HEK293 (cell line): ENCODE measurements at regions not wholly inside any gene's neighbourhood (a gene's known extent, or its start where the extent isn't known, plus 50 kb on each side); places are given as distances from the start of the nearest gene placed in this dataset.
A peak's percentile ranks its signal among the peaks of the same experiment; 100 is the strongest.

Experiments used
- CTCF ChIA-PET: fragments of 350-600 bp; formaldehyde crosslinking; extraction: SDS; loops from one replicate; lab custom pipeline; 2021; ENCODE audit warnings: antibody characterized with exemption; lab: Yijun Ruan, JAX
- POLR2A ChIA-PET: fragments of 300-600 bp; formaldehyde crosslinking; extraction: SDS; loops from one replicate; lab custom pipeline; 2020; ENCODE audit warnings: antibody characterized with exemption, inconsistent platforms; lab: Yijun Ruan, JAX
- H3K27ac ChIP-seq: fragments of 200-500 bp; sonication (Bioruptor generic); 2 replicates; pipeline ENCODE4 v1.5.1; 2014; ENCODE audit warnings: low read depth, low read length, control low read depth, inconsistent platforms; ENCODE audit errors: extremely low read depth
- H3K36me3 ChIP-seq, 2 experiments: fragments of 200-500 bp in 1 of 2; sonication (Bioruptor generic) in 1 of 2; 1 replicate in 1 of 2; 2 replicates in 1 of 2; pipeline ENCODE4 v1.5.1; 2014 to 2017; ENCODE audit warnings: inconsistent platforms in 2 of 2, low read length in 2 of 2; ENCODE audit not compliant: control insufficient read depth in 2 of 2, insufficient read depth in 1 of 2
- H3K4me1 ChIP-seq: fragments of 200-500 bp; sonication (Bioruptor generic); 2 replicates; pipeline ENCODE4 v1.5.1; 2014; ENCODE audit warnings: mild to moderate bottlenecking, low read length, inconsistent platforms; ENCODE audit not compliant: control insufficient read depth, insufficient read depth
- H3K4me3 ChIP-seq: 2 replicates; pipeline ENCODE4 v1.5.1; 2011; ENCODE audit warnings: low read depth, mild to moderate bottlenecking, control low read depth, low read length, moderate library complexity
- H3K9me3 ChIP-seq: fragments of 200-500 bp; sonication (Bioruptor generic); 2 replicates; pipeline ENCODE4 v1.5.1; 2014; ENCODE audit warnings: low read depth, low read length, inconsistent platforms; ENCODE audit not compliant: control insufficient read depth, insufficient read depth
- GLI2 ChIP-seq: fragments of 450-650 bp; formaldehyde crosslinking; IDR thresholded peaks from 2 replicates; pipeline ENCODE4; 2017; ENCODE audit warnings: missing biosample characterization, missing genetic modification characterization, low read depth, borderline replicate concordance
- YY1 ChIP-seq: fragments of 450-650 bp; formaldehyde crosslinking; IDR thresholded peaks from 2 replicates; pipeline ENCODE4 v1.5.1; 2018; ENCODE audit warnings: missing biosample characterization, missing genetic modification characterization
- ZFP3 ChIP-seq: fragments of 450-650 bp; formaldehyde crosslinking; IDR thresholded peaks from 2 replicates; pipeline ENCODE4 v1.5.1; 2016; ENCODE audit warnings: low read depth, missing biosample characterization, missing genetic modification characterization
- ZIC2 ChIP-seq: fragments of 450-650 bp; formaldehyde crosslinking; IDR thresholded peaks from 2 replicates; pipeline ENCODE4 v1.5.1; 2016; ENCODE audit warnings: missing biosample characterization, missing genetic modification characterization
- ZNF10 ChIP-seq: fragments of 450-650 bp; formaldehyde crosslinking; IDR thresholded peaks from 2 replicates; pipeline ENCODE4 v1.5.1; 2017; ENCODE audit warnings: missing biosample characterization, missing genetic modification characterization
- ZNF157 ChIP-seq: fragments of 450-650 bp; formaldehyde crosslinking; IDR thresholded peaks from 2 replicates; pipeline ENCODE4 v1.5.1; 2016; ENCODE audit warnings: missing biosample characterization, missing genetic modification characterization
- ZNF16 ChIP-seq: fragments of 450-650 bp; formaldehyde crosslinking; IDR thresholded peaks from 2 replicates; pipeline ENCODE4 v1.5.1; 2016; ENCODE audit warnings: low read depth, missing biosample characterization, missing genetic modification characterization
- ZNF211 ChIP-seq: fragments of 450-650 bp; formaldehyde crosslinking; IDR thresholded peaks from 2 replicates; pipeline ENCODE4 v1.5.1; 2016; ENCODE audit warnings: low read depth, missing biosample characterization, missing genetic modification characterization
- ZNF239 ChIP-seq: fragments of 450-650 bp; formaldehyde crosslinking; IDR thresholded peaks from 2 replicates; pipeline ENCODE4 v1.5.1; 2016; ENCODE audit warnings: missing biosample characterization, missing genetic modification characterization
- ZNF302 ChIP-seq: fragments of 450-650 bp; formaldehyde crosslinking; IDR thresholded peaks from 2 replicates; pipeline ENCODE4 v1.5.1; 2016; ENCODE audit warnings: missing biosample characterization, missing genetic modification characterization, low read depth
- ZNF48 ChIP-seq: fragments of 450-650 bp; formaldehyde crosslinking; IDR thresholded peaks from 2 replicates; pipeline ENCODE4 v1.5.1; 2016; ENCODE audit warnings: missing biosample characterization, missing genetic modification characterization
- ZNF549 ChIP-seq: fragments of 450-650 bp; IDR thresholded peaks from 2 replicates; pipeline ENCODE4 v1.5.1; 2018; ENCODE audit warnings: missing biosample characterization, missing genetic modification characterization, mild to moderate bottlenecking, inconsistent platforms, moderate library complexity
- ZNF555 ChIP-seq: fragments of 450-650 bp; formaldehyde crosslinking; conservative IDR thresholded peaks from 2 replicates; pipeline ENCODE4 v1.5.1; 2017; ENCODE audit warnings: missing biosample characterization, mild to moderate bottlenecking, missing genetic modification characterization, inconsistent platforms
- ZNF596 ChIP-seq: fragments of 450-650 bp; IDR thresholded peaks from 2 replicates; pipeline ENCODE4 v1.5.0; 2018; ENCODE audit warnings: missing biosample characterization, mild to moderate bottlenecking, missing genetic modification characterization, moderate library complexity
- ZSCAN16 ChIP-seq: fragments of 450-650 bp; formaldehyde crosslinking; IDR thresholded peaks from 2 replicates; pipeline ENCODE4 v1.5.1; 2016; ENCODE audit warnings: missing biosample characterization, missing genetic modification characterization
- TF ChIP-seq, protein P1 (sequence below): fragments of 450-650 bp; formaldehyde crosslinking; IDR thresholded peaks from 2 replicates; pipeline ENCODE4 v1.5.1; 2016; ENCODE audit warnings: missing biosample characterization, missing genetic modification characterization, low read depth
- TF ChIP-seq, protein P2 (sequence below): fragments of 450-650 bp; formaldehyde crosslinking; IDR thresholded peaks from 2 replicates; pipeline ENCODE4 v1.5.1; 2016; ENCODE audit warnings: missing biosample characterization, missing genetic modification characterization
- TF ChIP-seq, protein P3 (sequence below): fragments of 450-650 bp; formaldehyde crosslinking; IDR thresholded peaks from 2 replicates; pipeline ENCODE4 v1.5.1; 2017; ENCODE audit warnings: missing biosample characterization, mild to moderate bottlenecking, missing genetic modification characterization, moderate library complexity

DNA sequence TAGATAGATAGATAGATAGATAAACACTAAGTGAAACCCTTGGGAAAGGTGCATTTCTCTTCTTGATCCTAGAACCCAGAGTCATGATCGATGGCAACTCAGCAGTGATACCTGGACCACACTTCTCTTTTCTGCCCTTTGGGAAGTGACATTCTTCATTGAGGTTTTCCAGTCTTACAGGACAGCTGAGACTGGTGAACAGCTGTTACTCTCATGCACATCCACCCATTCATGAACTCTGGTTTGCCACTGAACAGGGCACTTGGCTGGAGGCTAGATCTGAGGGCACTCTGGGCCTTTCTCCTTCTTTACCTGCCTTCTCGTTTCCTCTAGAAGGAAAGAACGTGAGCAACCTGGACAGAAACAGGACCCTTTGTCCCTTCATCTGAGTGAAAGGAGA lies 164.5 kb downstream of the DRD1 start:
- Histone ChIP-seq H3K4me1 (peaks cover 3% of the 10 kb centered on the region), H3K36me3 (no peaks in the 10 kb centered on the region), H3K9me3 (no peaks in the 10 kb centered on the region), H3K27ac (no peak overlapping the region), H3K4me3 (no peak overlapping the region)
- ChIA-PET CTCF (no interaction called here), POLR2A (no interaction called here)
- TF ChIP-seq ZNF16 (tag by site-specific recombination), result no peak
- no peak for TF ChIP-seq ZNF10 (tag by site-specific recombination)
- TF ChIP-seq ZNF549 (tag by site-specific recombination), result no peak
- TF ChIP-seq YY1 (tag by site-specific recombination), result no peak
- TF ChIP-seq ZNF239 (tag by site-specific recombination), result no peak

DNA sequence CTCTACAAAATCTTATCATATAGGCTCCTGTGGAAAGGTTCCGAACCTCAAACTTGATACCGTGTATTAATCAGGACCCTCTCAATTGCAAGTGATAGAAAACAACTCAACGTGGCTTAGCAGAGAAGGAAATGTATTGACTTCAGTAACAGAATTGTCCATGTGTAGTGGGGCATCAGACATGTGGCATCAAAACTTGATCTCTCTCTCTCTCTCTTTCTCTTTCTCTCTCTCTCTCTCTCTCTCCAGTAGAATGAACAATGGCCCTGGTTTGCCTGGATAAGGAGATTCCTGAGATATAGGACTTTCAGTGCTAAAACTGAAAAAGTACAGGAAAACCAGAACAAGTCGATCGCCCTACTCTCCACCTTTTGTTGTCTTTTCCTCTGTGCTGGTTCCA lies 168.2 kb downstream of the DRD1 start:
- Histone ChIP-seq H3K27ac (no peak overlapping the region), H3K4me1 (no peaks in the 10 kb centered on the region)
- ChIA-PET CTCF (no interaction called here), POLR2A (no interaction called here)
- TF ChIP-seq ZNF596 (peak; percentile 52; the same call in 1 of the 2 replicates), ZFP3 (tag by site-specific recombination) (no peak)
- TF ChIP-seq, all 188 proteins: peak for 1
- Histone ChIP-seq H3K9me3 (no peaks in the 10 kb centered on the region), H3K4me3 (no peak overlapping the region), H3K36me3 (no peaks in the 10 kb centered on the region)

DNA sequence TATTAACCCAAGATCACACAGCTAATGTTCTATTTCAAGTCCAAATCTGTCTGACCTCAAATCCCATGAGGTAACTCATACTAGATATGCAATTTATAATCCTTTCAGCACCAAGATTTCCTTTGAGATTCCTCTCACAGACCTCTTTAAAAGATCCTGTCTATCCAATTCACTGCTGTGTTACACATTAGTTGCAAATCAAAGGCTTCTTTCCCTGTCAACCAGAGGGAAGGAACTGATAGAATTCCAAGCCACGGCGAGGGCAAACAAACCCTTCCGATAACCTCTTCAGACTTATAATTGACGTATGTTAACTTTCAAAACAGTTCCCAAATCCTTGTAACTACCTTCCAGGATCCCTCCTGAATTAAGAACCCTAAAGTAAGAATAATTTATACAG lies 168.9 kb downstream of the DRD1 start:
- Histone ChIP-seq H3K4me3 (no peak overlapping the region), H3K4me1 (no peaks in the 10 kb centered on the region), H3K9me3 (no peaks in the 10 kb centered on the region), H3K27ac (no peak overlapping the region), H3K36me3 (no peaks in the 10 kb centered on the region)
- TF ChIP-seq ZIC2 (no peak), ZNF555 (no peak), GLI2 (tag by site-specific recombination) (no peak), ZNF302 (tag by site-specific recombination) (no peak), ZNF48 (tag by site-specific recombination) (no peak), ZNF157 (no peak), ZSCAN16 (no peak), ZNF211 (no peak)
- TF ChIP-seq, protein P1, sequence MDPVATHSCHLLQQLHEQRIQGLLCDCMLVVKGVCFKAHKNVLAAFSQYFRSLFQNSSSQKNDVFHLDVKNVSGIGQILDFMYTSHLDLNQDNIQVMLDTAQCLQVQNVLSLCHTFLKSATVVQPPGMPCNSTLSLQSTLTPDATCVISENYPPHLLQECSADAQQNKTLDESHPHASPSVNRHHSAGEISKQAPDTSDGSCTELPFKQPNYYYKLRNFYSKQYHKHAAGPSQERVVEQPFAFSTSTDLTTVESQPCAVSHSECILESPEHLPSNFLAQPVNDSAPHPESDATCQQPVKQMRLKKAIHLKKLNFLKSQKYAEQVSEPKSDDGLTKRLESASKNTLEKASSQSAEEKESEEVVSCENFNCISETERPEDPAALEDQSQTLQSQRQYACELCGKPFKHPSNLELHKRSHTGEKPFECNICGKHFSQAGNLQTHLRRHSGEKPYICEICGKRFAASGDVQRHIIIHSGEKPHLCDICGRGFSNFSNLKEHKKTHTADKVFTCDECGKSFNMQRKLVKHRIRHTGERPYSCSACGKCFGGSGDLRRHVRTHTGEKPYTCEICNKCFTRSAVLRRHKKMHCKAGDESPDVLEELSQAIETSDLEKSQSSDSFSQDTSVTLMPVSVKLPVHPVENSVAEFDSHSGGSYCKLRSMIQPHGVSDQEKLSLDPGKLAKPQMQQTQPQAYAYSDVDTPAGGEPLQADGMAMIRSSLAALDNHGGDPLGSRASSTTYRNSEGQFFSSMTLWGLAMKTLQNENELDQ (tag by site-specific recombination), result no peak
- TF ChIP-seq, protein P2, sequence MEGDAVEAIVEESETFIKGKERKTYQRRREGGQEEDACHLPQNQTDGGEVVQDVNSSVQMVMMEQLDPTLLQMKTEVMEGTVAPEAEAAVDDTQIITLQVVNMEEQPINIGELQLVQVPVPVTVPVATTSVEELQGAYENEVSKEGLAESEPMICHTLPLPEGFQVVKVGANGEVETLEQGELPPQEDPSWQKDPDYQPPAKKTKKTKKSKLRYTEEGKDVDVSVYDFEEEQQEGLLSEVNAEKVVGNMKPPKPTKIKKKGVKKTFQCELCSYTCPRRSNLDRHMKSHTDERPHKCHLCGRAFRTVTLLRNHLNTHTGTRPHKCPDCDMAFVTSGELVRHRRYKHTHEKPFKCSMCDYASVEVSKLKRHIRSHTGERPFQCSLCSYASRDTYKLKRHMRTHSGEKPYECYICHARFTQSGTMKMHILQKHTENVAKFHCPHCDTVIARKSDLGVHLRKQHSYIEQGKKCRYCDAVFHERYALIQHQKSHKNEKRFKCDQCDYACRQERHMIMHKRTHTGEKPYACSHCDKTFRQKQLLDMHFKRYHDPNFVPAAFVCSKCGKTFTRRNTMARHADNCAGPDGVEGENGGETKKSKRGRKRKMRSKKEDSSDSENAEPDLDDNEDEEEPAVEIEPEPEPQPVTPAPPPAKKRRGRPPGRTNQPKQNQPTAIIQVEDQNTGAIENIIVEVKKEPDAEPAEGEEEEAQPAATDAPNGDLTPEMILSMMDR (tag by site-specific recombination), result no peak
- TF ChIP-seq, protein P3, sequence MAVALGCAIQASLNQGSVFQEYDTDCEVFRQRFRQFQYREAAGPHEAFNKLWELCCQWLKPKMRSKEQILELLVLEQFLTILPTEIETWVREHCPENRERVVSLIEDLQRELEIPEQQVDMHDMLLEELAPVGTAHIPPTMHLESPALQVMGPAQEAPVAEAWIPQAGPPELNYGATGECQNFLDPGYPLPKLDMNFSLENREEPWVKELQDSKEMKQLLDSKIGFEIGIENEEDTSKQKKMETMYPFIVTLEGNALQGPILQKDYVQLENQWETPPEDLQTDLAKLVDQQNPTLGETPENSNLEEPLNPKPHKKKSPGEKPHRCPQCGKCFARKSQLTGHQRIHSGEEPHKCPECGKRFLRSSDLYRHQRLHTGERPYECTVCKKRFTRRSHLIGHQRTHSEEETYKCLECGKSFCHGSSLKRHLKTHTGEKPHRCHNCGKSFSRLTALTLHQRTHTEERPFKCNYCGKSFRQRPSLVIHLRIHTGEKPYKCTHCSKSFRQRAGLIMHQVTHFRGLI, result no peak
- CTCF ChIA-PET, result no interaction called here
- POLR2A ChIA-PET, result no interaction called here
